Activated T-cell treated with anti-CD3 and anti-CD28 coated beads for 4 hours (primary cell): ENCODE measurements at regions not wholly inside any gene's neighbourhood (a gene's known extent, or its start where the extent isn't known, plus 50 kb on each side); places are given as distances from the start of the nearest gene placed in this dataset.

Experiments
- DNase-seq: peaks from one replicate; pipeline ENCODE4 v3.0.0-alpha.2; 2020

DNA sequence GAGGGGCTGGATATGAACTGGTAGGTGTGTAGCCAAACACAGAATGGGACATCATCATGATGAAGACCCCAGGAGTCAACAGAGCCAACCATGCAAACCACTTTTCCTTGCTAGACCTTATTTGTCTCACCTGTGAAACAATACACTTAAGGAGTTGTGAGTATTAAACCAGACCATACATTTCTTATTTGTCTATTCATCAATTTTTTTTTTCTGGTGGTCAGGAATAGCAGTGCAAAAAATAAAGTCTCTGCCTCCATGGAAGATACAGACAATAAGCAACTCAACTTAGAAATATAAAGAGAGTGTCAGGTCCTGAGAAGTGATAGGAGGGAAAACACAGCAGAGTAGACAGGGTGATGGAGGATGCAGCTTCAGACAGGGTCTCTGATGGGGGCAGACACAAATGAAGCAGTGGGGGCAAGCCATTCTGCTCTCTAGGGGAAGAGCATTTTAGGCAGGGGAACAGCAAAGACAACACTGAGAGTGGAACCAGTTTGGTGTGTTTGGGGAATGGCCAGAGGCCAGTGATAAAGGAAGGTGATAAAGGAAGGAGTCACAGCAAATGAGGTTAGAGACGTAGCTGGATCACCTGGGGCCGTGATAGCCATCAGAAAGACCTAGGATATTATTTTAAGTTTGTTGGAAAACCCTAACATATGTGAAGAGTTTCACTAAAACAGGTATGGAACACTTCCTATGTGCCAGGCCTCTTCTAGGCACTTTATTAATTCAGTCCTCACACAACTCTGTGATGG, 256.2 kb downstream of the MAN2A1 start:
- no peak for DNase-seq

DNA sequence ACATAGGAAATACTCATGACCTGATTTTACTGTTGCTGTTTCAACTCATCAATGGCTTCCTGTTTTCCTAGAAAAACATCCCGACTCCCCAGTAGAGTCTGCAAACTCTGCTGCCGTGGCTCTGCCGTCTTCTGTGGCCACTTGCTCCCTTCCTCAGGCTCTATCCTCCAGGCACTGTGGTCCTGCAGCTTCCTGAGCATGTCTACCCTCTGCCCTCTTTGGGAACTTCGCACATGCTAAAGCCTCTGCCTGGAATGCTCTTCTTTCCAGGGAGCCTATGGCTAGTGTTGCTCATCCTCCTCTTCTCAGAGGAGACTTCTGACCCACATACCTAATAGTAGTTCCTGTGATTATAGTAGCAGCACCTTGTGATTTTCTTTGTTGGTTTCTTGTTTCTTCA, 256.9 kb downstream of the MAN2A1 start:
- DNase-seq: no peak

DNA sequence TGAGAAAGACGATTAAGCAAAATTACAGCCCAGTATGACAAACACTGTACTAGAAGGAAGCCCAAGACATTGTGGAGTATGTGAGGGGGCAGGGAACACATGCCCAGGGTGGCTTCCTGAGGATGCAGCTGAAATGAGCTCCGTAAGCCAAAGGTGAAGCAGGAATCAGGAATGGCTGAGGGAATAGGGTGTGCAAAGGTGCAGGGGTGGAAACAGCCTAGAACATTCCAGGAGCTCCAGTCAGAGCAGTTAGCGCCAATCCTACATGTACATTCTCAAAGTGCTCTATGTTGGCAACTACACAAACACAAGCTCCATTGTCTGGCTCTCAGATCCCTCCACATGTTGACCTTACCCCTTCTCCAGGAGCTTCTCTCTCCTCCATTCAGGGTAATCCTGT, 257.9 kb downstream of the MAN2A1 start:
- DNase-seq: no peak

DNA sequence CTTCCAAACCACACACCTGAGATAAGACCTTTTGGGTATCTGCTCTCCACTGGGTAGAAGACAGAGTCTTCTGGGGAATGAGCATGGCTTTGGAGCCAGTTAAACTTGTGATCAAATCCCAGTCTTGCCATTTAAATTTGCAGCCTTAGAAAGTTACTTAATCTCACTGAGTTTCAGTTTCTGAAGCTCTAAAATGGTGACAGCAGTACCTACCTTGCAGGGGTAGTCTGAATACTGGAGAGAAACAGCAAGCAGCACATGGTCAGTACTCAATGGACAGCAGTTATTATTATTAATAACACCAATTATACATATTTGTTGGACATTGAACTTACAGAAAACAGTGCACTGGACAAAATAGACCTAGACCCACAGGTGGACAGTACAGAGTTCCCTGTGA, 260.9 kb downstream of the MAN2A1 start:
- no peak for DNase-seq

GRCh38 chr5:109951348-109951747, 261.6 kb downstream of the MAN2A1 start:
- DNase-seq: no peak

DNA sequence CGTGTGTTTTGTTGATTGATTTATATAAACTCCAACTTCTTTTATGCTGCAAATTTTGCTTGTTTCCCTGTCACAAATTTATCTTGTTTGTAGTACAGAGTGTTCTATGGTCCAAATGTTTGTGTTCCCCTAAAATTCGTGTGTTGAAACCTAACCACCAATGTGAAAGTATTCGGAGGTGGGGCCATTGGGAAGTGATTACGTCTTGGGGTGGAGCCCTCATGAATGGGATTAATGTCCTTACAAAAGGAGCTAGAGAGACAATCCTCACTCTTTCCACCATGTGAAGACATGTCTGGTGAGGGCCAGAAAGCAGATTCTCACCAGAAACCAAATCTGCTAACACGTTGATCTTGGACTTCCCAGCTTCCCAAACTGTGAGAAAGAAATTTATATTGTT, 262.0 kb downstream of the MAN2A1 start:
- no peak for DNase-seq

DNA sequence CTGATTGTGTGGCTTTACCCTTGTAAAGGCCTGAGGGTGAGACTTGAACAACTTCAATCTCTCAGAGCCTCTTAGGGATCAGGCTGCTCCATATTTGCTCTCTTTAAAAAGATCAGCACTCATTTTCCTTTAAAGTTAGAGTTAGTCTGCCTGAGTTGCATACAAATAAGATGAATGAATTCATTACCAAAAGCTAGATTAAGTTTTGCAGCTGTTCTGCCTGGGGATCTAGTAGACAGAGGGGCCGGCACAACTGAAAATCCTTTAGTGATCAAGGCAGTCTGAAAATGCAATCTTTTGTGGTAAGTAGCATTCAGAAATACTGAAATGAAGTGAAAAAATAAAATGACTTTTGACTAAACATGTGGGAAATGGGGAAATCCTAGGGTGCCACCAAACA, 264.0 kb downstream of the MAN2A1 start:
- DNase-seq: no peak

- no peak for DNase-seq
Observed at GRCh38 chr5:109956884-109957283, 267.2 kb downstream of the MAN2A1 start.

DNA sequence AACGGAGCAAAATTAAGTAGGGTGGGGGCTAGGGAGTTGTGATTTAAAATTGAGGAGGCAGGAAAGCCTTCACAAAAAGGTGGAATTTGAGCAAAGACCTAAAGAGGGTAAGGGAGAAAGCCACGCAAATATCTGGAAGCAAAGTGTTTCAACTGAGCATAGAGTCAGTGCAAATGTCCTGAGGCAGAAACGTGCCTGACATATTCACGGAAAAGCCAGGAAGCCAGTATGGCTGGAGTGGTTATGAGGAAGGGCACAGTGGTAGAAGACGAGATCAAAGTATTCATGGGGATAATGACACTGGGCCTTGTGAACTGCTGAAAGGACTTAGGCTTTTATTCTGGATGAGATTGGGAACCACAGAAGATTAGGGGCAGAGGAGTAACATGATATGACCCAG, 268.4 kb downstream of the MAN2A1 start:
- DNase-seq: no peak

DNA sequence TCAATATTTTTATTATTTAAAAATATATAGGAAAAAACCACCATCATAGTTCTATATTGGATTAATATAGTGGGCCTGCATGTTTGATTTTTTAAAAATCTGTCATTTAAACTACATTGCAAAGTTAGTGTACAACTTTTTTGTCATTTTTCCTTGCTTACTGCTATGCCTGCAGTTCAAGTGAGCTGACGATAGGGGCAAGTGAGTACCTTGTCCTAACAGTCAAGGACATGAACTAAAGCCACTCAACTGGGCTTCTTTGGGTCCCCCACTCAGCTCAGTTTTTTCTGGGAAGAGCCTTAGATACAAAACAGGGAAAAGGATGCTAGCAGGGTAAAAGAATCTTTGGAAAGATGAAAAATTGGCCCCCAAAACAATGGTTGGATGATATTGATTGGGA, 269.9 kb downstream of the MAN2A1 start:
- DNase-seq: no peak

GRCh38 chr5:109961751-109962150, 272.0 kb downstream of the MAN2A1 start:
- no peak for DNase-seq

GRCh38 chr5:109962882-109963603, 273.3 kb downstream of the MAN2A1 start:
- DNase-seq: no peak

GRCh38 chr5:109964136-109964535, 274.4 kb downstream of the MAN2A1 start:
- DNase-seq: no peak

- DNase-seq: no peak
Observed at GRCh38 chr5:109965634-109966033, 275.9 kb downstream of the MAN2A1 start.

DNA sequence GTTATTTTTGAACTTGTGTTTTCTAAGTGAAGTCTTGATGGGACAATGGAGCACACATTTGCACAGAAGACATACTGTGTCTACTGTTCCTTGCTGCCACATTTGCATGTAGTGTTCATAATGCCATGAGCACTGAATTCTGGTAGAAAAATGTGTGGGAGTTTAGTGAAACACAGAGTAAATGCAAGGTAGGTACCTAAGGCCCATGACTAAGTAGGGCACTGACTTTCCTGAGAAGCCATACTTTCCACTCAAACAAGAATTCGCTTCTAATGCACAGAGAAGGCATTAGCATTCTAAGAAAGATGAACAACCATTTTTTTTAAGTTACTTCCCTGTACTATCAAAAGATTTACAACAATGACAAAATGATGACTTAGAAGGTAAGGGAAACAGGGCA, 282.2 kb downstream of the MAN2A1 start:
- no peak for DNase-seq

GRCh38 chr5:109981979-109982378, 292.3 kb downstream of the MAN2A1 start:
- DNase-seq: no peak

- no peak for DNase-seq
Observed at GRCh38 chr5:109982966-109983534, 293.3 kb downstream of the MAN2A1 start.

DNA sequence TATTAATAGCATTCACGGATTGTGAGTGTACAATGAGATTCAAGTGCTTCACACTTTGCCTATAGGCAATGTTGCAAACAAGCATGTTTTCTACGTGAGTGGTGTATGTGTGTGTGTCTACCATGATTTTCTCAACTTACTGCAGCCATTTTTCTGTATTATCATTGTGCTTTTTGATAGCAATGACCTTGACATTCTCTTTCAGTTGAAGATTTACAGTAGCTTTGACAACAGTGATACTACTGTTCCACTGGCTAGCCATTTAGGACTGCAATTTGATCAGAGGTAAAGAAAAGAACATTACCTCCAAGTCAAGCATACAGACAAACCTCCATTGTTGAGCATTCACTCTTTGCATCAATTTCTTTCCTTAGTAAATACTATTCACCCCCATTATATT, 297.0 kb downstream of the MAN2A1 start:
- DNase-seq: no peak

- DNase-seq: no peak
Observed at GRCh38 chr5:109987355-109987754, 297.6 kb downstream of the MAN2A1 start.

GRCh38 chr5:109987970-109988369, 298.2 kb downstream of the MAN2A1 start:
- no peak for DNase-seq

- DNase-seq: no peak
Observed at GRCh38 chr5:109989161-109989560, 299.4 kb downstream of the MAN2A1 start.

- DNase-seq: no peak
Observed at GRCh38 chr5:109989994-109990722, 300.4 kb downstream of the MAN2A1 start.

DNA sequence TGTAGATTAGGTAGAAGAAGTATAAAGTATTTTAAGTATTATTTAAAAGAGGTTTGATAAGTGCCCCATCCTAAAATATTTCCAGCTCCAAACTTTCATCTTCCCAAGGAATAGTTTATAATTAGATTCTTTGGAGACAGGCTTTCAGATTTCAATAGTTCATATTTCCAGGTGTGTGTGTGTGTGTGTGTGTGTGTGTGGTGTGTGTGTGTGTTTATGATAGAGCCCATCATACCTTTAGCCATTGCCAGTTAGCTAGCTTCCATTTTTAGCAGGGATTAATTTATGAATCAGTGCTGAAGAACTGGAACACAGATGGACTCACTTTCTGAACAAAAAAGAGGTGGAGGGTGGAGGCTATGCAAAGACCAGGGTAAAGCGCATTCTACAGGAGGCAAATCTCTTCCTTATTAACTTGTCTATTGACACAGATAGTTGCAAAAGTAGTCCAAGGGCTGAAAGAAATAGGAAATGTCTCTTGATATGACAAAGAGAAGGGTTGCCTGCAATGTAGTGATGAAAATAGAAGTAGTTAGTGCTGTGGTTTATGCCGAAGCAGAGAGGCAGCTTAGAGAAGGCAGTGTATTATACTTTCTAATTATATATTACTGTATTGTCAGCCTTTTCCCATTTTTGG, 301.1 kb downstream of the MAN2A1 start:
- no peak for DNase-seq
